HG03571 (cell line): ENCODE measurements at regions not wholly inside any gene's neighbourhood (a gene's known extent, or its start where the extent isn't known, plus 50 kb on each side); places are given as distances from the start of the nearest gene placed in this dataset.

Source experiments
- ATAC-seq: cut with Tn5 transposase; IDR thresholded peaks from one replicate; pipeline ENCODE4 v1.9.1; 2021; ENCODE audit not compliant: unreplicated experiment

- no peak for ATAC-seq
Measured at GRCh38 chr16:76899767-76900166, 291.2 kb upstream of the MON1B start.

DNA sequence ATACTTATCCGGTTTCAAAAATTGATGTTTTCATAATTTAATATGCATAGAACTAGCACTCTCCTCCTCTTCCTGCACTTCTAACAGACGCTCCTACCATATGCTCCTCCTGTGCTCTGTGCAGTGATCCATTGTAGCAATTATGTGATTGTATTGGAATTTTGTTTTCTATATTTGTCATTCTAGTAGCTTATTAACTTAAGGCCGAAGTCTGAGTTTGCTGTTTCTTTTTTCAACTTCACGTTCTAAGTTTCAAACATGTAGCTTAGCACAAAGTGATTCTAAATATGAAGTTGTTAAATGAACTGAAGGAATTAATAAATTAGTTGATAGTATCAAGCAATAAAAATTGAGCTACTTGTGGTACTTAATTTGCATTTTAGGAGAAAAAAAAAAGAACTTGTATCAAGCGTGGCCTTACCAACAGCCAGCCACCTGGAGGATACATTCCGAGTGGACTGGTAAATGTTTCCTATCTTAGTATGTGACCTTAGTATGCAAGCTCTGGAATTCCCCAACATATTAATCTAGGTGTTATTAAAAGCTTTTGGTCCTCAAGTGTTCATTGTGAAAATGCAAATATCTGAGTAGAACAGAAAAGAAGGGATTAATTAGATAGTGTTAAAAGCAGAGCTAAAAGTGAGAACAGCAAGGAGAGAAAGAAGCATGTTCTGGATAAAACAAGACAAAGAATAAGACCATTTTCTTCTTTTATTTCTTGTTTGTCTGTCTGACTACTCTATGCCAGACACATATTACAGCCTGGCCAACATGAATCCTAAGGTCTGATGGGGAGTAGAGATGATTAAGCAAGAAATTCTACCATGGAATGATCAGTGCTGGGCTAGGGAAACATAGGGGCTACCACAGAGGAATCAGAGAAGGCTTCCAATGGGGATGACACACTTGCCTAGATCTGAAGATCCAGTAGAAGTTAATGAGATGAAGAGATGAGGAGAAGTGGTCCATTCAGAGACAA, 290.4 kb upstream of the MON1B start:
- ATAC-seq: no peak

DNA sequence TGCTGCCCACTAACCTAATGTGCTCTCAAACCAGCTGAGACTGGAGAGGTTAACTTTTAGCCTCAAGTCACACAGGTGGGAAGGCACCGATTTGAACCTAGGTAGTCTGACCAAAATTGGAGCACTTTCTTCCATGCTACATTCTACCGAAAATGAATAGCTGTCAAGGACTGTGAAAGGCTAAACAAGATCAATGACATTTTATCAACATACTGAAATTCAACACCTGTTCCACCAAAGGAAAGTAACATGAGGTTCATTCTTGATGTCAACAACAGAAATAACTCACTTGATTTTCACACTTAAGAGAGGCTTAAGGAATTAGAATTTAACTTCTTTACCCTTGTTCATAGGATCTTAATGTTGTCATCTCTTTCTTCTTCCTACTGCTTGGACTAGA, 284.4 kb upstream of the MON1B start:
- no peak for ATAC-seq

- no peak for ATAC-seq
Measured at GRCh38 chr16:76910931-76911330, 280.1 kb upstream of the MON1B start.

- ATAC-seq: no peak
Measured at GRCh38 chr16:76913046-76913445, 277.9 kb upstream of the MON1B start.

DNA sequence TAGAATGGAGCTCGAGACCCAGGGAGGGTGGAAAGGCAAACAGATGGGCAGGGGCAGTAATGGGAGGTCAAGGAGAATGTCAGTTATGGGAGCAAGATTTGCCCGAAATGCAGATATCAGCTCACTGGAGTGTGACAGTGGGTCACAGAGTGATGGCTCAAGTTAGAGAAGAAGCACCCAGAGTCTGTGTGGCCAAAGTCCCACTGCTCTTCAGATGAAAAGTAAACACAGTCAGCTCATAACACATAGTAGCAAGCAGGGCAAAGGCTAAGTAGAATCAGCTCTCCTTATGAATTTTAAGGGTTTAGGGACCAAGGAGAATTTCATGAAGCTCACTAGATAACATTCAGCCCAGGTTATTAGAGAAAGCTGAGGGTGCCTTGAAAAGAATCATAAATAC, 264.9 kb upstream of the MON1B start:
- ATAC-seq: no peak

- no peak for ATAC-seq
Measured at GRCh38 chr16:76926595-76926994, 264.4 kb upstream of the MON1B start.

- ATAC-seq: no peak
Measured at GRCh38 chr16:76931186-76931585, 259.8 kb upstream of the MON1B start.

GRCh38 chr16:76932541-76933211, 258.3 kb upstream of the MON1B start:
- ATAC-seq: no peak

DNA sequence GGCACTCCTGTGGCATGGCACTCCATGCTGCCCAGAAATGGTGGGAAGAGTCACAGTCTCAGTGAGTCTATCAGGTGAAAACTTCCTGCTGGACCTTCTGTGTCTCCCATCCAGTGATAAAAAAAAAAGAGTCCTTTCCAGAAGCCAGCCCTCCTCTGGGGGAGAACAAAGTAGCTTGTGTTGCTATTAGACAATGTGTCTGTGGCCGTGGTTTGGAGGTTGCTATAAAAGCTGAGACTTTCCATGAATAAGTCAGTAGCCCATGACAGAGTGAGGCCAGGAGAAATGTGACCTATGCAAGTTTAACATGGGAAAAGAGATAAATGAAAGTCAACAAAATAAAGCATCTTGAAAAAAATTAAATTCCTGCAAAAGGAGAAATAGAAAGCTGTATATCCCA, 250.7 kb upstream of the MON1B start:
- ATAC-seq: no peak

GRCh38 chr16:76941113-76941512, 249.9 kb upstream of the MON1B start:
- no peak for ATAC-seq

- no peak for ATAC-seq
Measured at GRCh38 chr16:76942089-76942488, 248.9 kb upstream of the MON1B start.

GRCh38 chr16:76943921-76944320, 247.1 kb upstream of the MON1B start:
- ATAC-seq: no peak

- no peak for ATAC-seq
Measured at GRCh38 chr16:76946879-76947278, 244.1 kb upstream of the MON1B start.

GRCh38 chr16:76947749-76948148, 243.2 kb upstream of the MON1B start:
- no peak for ATAC-seq

DNA sequence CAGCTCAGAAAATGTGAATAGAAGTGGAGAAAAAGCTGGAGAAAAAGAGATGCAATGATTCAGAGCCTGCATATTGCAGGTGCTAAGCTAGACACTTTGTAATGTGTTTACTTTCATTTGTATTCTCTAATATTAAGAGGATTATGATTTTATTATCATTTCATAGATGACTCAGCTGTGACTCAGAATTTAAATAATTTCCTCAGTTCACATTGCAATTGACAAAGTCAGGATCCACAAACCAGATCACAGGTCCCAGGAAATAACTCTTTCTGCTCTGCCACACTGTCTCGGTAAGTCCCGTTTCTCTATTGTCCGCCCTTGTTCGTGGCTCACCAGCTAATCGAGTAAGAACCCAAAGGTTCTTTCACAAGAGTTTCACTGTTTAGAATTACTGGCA, 235.4 kb upstream of the MON1B start:
- ATAC-seq: no peak

- no peak for ATAC-seq
Measured at GRCh38 chr16:76956394-76956793, 234.6 kb upstream of the MON1B start.

DNA sequence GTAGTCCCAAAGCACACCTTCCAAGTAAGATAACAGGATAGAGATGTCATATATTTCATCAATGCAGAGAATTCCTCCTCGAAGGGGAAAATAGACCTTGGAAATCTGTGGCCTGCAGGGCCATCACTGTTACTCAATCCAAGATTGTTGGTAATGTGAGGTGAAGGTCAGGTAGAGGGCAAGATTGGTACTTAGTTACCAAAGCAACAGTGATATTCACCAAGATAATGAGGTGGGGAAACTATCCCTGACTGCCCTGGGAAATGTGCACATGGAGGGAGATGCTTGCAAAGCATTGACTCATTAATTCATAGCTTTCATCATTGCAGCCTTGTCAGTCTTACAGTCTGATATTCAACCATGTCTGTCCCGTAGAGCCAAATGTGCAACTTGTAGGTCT, 234.1 kb upstream of the MON1B start:
- ATAC-seq: no peak

DNA sequence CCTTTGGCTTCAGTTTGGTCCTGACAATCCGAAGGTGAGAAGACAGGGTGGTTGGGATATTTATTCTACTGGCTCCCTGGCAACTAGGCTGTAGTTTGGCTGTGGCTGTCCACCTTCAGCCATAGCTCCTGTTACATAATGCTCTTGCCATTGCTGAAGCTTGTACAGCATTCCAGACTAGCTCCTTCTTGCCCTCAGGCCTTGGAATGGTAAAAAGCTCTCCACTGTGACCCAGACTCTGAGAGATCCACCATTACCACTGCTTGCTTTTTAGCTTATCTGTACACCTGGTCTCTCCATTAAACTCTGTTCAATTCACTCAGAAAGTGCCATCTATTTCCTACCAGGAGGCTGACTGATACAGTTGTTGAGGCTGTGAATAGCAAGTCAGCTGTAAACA, 231.8 kb upstream of the MON1B start:
- ATAC-seq: no peak

DNA sequence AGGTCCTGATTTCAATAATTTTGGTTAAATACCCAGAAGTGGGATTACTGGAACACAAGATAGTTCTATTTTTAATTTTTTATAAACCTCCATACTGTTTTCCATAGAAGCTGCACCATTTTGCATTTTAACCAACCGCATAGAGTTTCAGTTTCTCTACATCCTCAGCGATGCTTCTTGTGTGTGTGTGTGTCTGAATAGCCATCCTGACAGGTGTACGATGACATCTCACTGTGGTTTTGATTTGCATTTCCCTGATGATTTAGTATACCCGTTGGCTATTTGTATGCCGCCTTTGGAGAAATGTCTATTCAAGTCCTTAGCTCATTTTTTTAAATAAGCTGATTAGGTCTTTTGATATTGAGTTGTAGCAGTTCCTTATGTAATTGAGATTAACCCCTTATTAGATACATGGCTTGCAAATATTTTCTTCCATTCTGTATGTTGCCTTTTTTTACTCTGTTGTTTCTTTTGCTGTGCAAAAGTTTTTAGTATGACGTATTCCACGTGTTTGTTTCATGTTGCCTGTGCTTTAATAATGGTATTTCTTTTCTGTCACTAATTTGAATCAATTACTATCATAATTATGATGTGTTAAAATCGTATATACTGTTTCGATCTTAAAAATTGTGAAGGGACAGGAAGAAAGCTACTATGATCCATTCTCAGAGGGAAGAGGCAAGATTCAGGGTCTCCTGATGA, 227.2 kb upstream of the MON1B start:
- ATAC-seq: no peak

- ATAC-seq: no peak
Measured at GRCh38 chr16:76964464-76965154, 226.4 kb upstream of the MON1B start.
